Activated CD4-positive, alpha-beta T cell treated with anti-CD3 and anti-CD28 coated beads, Interleukin-2, amount 10 ng/mL, durations not matched to agents 24 days and 14 days (primary cell): ENCODE measurements at regions not wholly inside any gene's neighbourhood (a gene's known extent, or its start where the extent isn't known, plus 50 kb on each side); places are given as distances from the start of the nearest gene placed in this dataset.

Source experiments
- DNase-seq: peaks from one replicate; pipeline ENCODE4 v3.0.0; 2022
- H3K27ac Mint-ChIP-seq: one replicate; pipeline ENCODE4 v1.8.0; 2022; ENCODE audit warnings: mild to moderate bottlenecking, mixed read lengths
- H3K27me3 Mint-ChIP-seq: one replicate; pipeline ENCODE4 v1.8.0; 2022; ENCODE audit warnings: mixed read lengths
- H3K36me3 Mint-ChIP-seq: one replicate; pipeline ENCODE4 v1.8.0; 2022; ENCODE audit warnings: low read depth, mild to moderate bottlenecking, mixed read lengths
- H3K4me1 Mint-ChIP-seq: one replicate; pipeline ENCODE4 v1.8.0; 2021; ENCODE audit warnings: mixed read lengths
- H3K4me3 Mint-ChIP-seq: one replicate; pipeline ENCODE4 v1.8.0; 2022; ENCODE audit warnings: mild to moderate bottlenecking, moderate library complexity, mixed read lengths
- H3K9me3 Mint-ChIP-seq: one replicate; pipeline ENCODE4 v1.8.0; 2021; ENCODE audit warnings: mixed read lengths
- intact Hi-C: fragments of 100-400 bp; cut with micrococcal nuclease; formaldehyde crosslinking; loops from one replicate; pipeline ENCODE4 v1.15.1; 2023

- intact Hi-C loops: no loop called here
- H3K4me3 Mint-ChIP-seq: no peak overlapping the region
- no peak for DNase-seq
- H3K27me3 Mint-ChIP-seq: no peaks in the 10 kb centered on the region
- H3K27ac Mint-ChIP-seq: no peak overlapping the region
- H3K9me3 Mint-ChIP-seq: peaks cover 9% of the 10 kb centered on the region
- no peaks in the 10 kb centered on the region for H3K36me3 Mint-ChIP-seq
- H3K4me1 Mint-ChIP-seq: no peaks in the 10 kb centered on the region
Measured at GRCh38 chr21:18991846-18992245, 588.3 kb upstream of the TMPRSS15 start.

- no peak overlapping the region for H3K27ac Mint-ChIP-seq
- H3K4me3 Mint-ChIP-seq: no peak overlapping the region
- H3K36me3 Mint-ChIP-seq: no peaks in the 10 kb centered on the region
- no peaks in the 10 kb centered on the region for H3K4me1 Mint-ChIP-seq
- intact Hi-C loops: no loop called here
- DNase-seq: no peak
- H3K27me3 Mint-ChIP-seq: no peaks in the 10 kb centered on the region
- peaks cover 3% of the 10 kb centered on the region for H3K9me3 Mint-ChIP-seq
Measured at GRCh38 chr21:19010251-19010650, 606.7 kb upstream of the TMPRSS15 start.

GRCh38 chr21:19010996-19011395 lies 607.4 kb upstream of the TMPRSS15 start:
- H3K27ac Mint-ChIP-seq: no peak overlapping the region

GRCh38 chr21:19011451-19011850 lies 607.9 kb upstream of the TMPRSS15 start:
- H3K27ac Mint-ChIP-seq: no peak overlapping the region
- peaks cover 3% of the 10 kb centered on the region for H3K9me3 Mint-ChIP-seq

More at GRCh38 chr21:19010996-19011395, 607.4 kb upstream of the TMPRSS15 start:
- H3K9me3 Mint-ChIP-seq: peaks cover 3% of the 10 kb centered on the region
- H3K4me1 Mint-ChIP-seq: no peaks in the 10 kb centered on the region
- no peaks in the 10 kb centered on the region for H3K27me3 Mint-ChIP-seq
- intact Hi-C loops: no loop called here
- H3K4me3 Mint-ChIP-seq: no peak overlapping the region
- no peaks in the 10 kb centered on the region for H3K36me3 Mint-ChIP-seq
- DNase-seq: no peak

GRCh38 chr21:19013916-19014315 lies 610.3 kb upstream of the TMPRSS15 start:
- Mint-ChIP-seq H3K27ac (no peak overlapping the region), H3K9me3 (peaks cover 3% of the 10 kb centered on the region), H3K4me1 (no peaks in the 10 kb centered on the region), H3K4me3 (no peak overlapping the region), H3K36me3 (no peaks in the 10 kb centered on the region), H3K27me3 (no peaks in the 10 kb centered on the region)
- no peak for DNase-seq
- intact Hi-C loops: no loop called here

More at GRCh38 chr21:19011451-19011850, 607.9 kb upstream of the TMPRSS15 start:
- Mint-ChIP-seq H3K4me3 (no peak overlapping the region), H3K4me1 (no peaks in the 10 kb centered on the region), H3K27me3 (no peaks in the 10 kb centered on the region), H3K36me3 (no peaks in the 10 kb centered on the region)
- DNase-seq: no peak
- intact Hi-C loops: no loop called here

GRCh38 chr21:19018529-19018928 lies 614.9 kb upstream of the TMPRSS15 start:
- Mint-ChIP-seq H3K4me3 (no peak overlapping the region), H3K27ac (no peak overlapping the region), H3K27me3 (no peaks in the 10 kb centered on the region), H3K36me3 (no peaks in the 10 kb centered on the region), H3K9me3 (no peaks in the 10 kb centered on the region), H3K4me1 (no peaks in the 10 kb centered on the region)
- intact Hi-C loops: no loop called here
- no peak for DNase-seq

GRCh38 chr21:19022978-19023377 lies 619.4 kb upstream of the TMPRSS15 start:
- Mint-ChIP-seq H3K27me3 (no peaks in the 10 kb centered on the region), H3K4me3 (no peak overlapping the region), H3K36me3 (no peaks in the 10 kb centered on the region), H3K4me1 (no peaks in the 10 kb centered on the region), H3K27ac (no peak overlapping the region), H3K9me3 (no peaks in the 10 kb centered on the region)
- intact Hi-C loops: no loop called here
- DNase-seq: no peak

- Mint-ChIP-seq H3K9me3 (no peaks in the 10 kb centered on the region), H3K27ac (no peak overlapping the region), H3K36me3 (no peaks in the 10 kb centered on the region), H3K27me3 (no peaks in the 10 kb centered on the region), H3K4me1 (no peaks in the 10 kb centered on the region), H3K4me3 (no peak overlapping the region)
- DNase-seq: no peak
- intact Hi-C loops: no loop called here
Measured at GRCh38 chr21:19026911-19027310, 623.3 kb upstream of the TMPRSS15 start.

- H3K27me3 Mint-ChIP-seq: no peaks in the 10 kb centered on the region
- intact Hi-C loops: no loop called here
- no peak overlapping the region for H3K27ac Mint-ChIP-seq
- no peaks in the 10 kb centered on the region for H3K9me3 Mint-ChIP-seq
- no peaks in the 10 kb centered on the region for H3K36me3 Mint-ChIP-seq
- no peaks in the 10 kb centered on the region for H3K4me1 Mint-ChIP-seq
- H3K4me3 Mint-ChIP-seq: no peak overlapping the region
- no peak for DNase-seq
Measured at GRCh38 chr21:19029816-19030215, 626.2 kb upstream of the TMPRSS15 start.

- Mint-ChIP-seq H3K4me1 (no peaks in the 10 kb centered on the region), H3K27me3 (no peaks in the 10 kb centered on the region), H3K4me3 (no peak overlapping the region), H3K9me3 (no peaks in the 10 kb centered on the region), H3K36me3 (no peaks in the 10 kb centered on the region), H3K27ac (no peak overlapping the region)
- intact Hi-C loops: no loop called here
- no peak for DNase-seq
Measured at GRCh38 chr21:19031953-19032352, 628.4 kb upstream of the TMPRSS15 start.

GRCh38 chr21:19034041-19034440 lies 630.5 kb upstream of the TMPRSS15 start:
- H3K27me3 Mint-ChIP-seq: no peaks in the 10 kb centered on the region
- intact Hi-C loops: no loop called here

GRCh38 chr21:19034560-19034959 lies 631.0 kb upstream of the TMPRSS15 start:
- no peaks in the 10 kb centered on the region for H3K36me3 Mint-ChIP-seq
- no peaks in the 10 kb centered on the region for H3K4me1 Mint-ChIP-seq
- intact Hi-C loops: no loop called here

More at GRCh38 chr21:19034041-19034440, 630.5 kb upstream of the TMPRSS15 start:
- Mint-ChIP-seq H3K4me3 (no peak overlapping the region), H3K27ac (no peak overlapping the region), H3K36me3 (no peaks in the 10 kb centered on the region), H3K9me3 (peaks cover 4% of the 10 kb centered on the region), H3K4me1 (no peaks in the 10 kb centered on the region)
- no peak for DNase-seq

GRCh38 chr21:19045876-19046275 lies 642.3 kb upstream of the TMPRSS15 start:
- DNase-seq: no peak
- Mint-ChIP-seq H3K27me3 (no peaks in the 10 kb centered on the region), H3K36me3 (no peaks in the 10 kb centered on the region), H3K4me3 (no peak overlapping the region), H3K9me3 (peaks cover 4% of the 10 kb centered on the region), H3K4me1 (no peaks in the 10 kb centered on the region), H3K27ac (no peak overlapping the region)
- intact Hi-C loops: no loop called here

More at GRCh38 chr21:19034560-19034959, 631.0 kb upstream of the TMPRSS15 start:
- no peak for DNase-seq
- no peak overlapping the region for H3K4me3 Mint-ChIP-seq
- no peak overlapping the region for H3K27ac Mint-ChIP-seq
- H3K9me3 Mint-ChIP-seq: peaks cover 4% of the 10 kb centered on the region
- H3K27me3 Mint-ChIP-seq: no peaks in the 10 kb centered on the region

- Mint-ChIP-seq H3K27me3 (no peaks in the 10 kb centered on the region), H3K4me1 (no peaks in the 10 kb centered on the region), H3K36me3 (no peaks in the 10 kb centered on the region), H3K27ac (no peak overlapping the region), H3K4me3 (no peak overlapping the region), H3K9me3 (peaks cover 4% of the 10 kb centered on the region)
- intact Hi-C loops: no loop called here
- DNase-seq: no peak
Measured at GRCh38 chr21:19048098-19048672, 644.6 kb upstream of the TMPRSS15 start.

- intact Hi-C loops: no loop called here
- DNase-seq: no peak
Measured at GRCh38 chr21:19049567-19049966, 646.0 kb upstream of the TMPRSS15 start.

More at GRCh38 chr21:19049567-19049966, 646.0 kb upstream of the TMPRSS15 start:
- Mint-ChIP-seq H3K36me3 (no peaks in the 10 kb centered on the region), H3K27ac (no peak overlapping the region), H3K4me3 (no peak overlapping the region), H3K9me3 (peaks cover 4% of the 10 kb centered on the region), H3K27me3 (no peaks in the 10 kb centered on the region), H3K4me1 (no peaks in the 10 kb centered on the region)
